AML-193 (cell line): ENCODE measurements at regions not wholly inside any gene's neighbourhood (a gene's known extent, or its start where the extent isn't known, plus 50 kb on each side); places are given as distances from the start of the nearest gene placed in this dataset.
A peak's percentile ranks its signal among the peaks of the same experiment; 100 is the strongest.
"Not testable (repeated sequence)": the region's sequence is repeated elsewhere in the genome, so short reads cannot be mapped to it uniquely, and the experiment has no call there.

Experiments
- DNase-seq, 2 experiments: peaks; one replicate each; lab custom pipeline; 2025; lab: John Stamatoyannopoulos, UW

- DNase-seq = no peak
Measured at GRCh38 chr2:159880729-159881128, 82.7 kb upstream of the CD302 start.

- no peak for DNase-seq
Measured at GRCh38 chr2:159879051-159879604, 81.1 kb upstream of the CD302 start.

- DNase-seq = no peak
Measured at GRCh38 chr2:159875083-159875482, 77.1 kb upstream of the CD302 start.

GRCh38 chr2:159873258-159873657 lies 75.2 kb upstream of the CD302 start:
- no peak for DNase-seq

- DNase-seq = no peak
Measured at GRCh38 chr2:159872353-159872752, 74.3 kb upstream of the CD302 start.

- DNase-seq = not testable (repeated sequence)
Measured at GRCh38 chr2:159868598-159869159, 70.7 kb upstream of the CD302 start.

GRCh38 chr2:159867567-159868361 lies 69.8 kb upstream of the CD302 start:
- no peak for DNase-seq

GRCh38 chr2:159863526-159864160 lies 65.6 kb upstream of the CD302 start:
- DNase-seq = no peak

- no peak for DNase-seq
Measured at GRCh38 chr2:159860581-159861310, 62.7 kb upstream of the CD302 start.

GRCh38 chr2:159859583-159859982 lies 61.6 kb upstream of the CD302 start:
- DNase-seq = no peak

- DNase-seq = no peak
Measured at GRCh38 chr2:159856760-159857159, 58.8 kb upstream of the CD302 start.

- DNase-seq = no peak
Measured at GRCh38 chr2:159855557-159856061, 57.6 kb upstream of the CD302 start.

- peak in 1 of 2 experiments; percentile 10 for DNase-seq
Measured at GRCh38 chr2:159855143-159855542, 57.1 kb upstream of the CD302 start.

GRCh38 chr2:159854481-159854880 lies 56.5 kb upstream of the CD302 start:
- no peak for DNase-seq

- DNase-seq = no peak
Measured at GRCh38 chr2:159853101-159853500, 55.1 kb upstream of the CD302 start.

GRCh38 chr2:159851941-159852340 lies 53.9 kb upstream of the CD302 start:
- no peak for DNase-seq

GRCh38 chr2:159850789-159851188 lies 52.8 kb upstream of the CD302 start:
- no peak for DNase-seq

- no peak for DNase-seq
Measured at GRCh38 chr2:159849160-159849813, 51.3 kb upstream of the CD302 start.
